Keratinocyte (primary cell): ENCODE measurements at regions not wholly inside any gene's neighbourhood (a gene's known extent, or its start where the extent isn't known, plus 50 kb on each side); places are given as distances from the start of the nearest gene placed in this dataset.

Source experiments
- DNase-seq: peaks from one replicate; pipeline ENCODE4 v3.0.0-alpha.2; 2011; ENCODE audit warnings: low read depth, missing footprints, low spot score
- FAIRE-seq: peaks from 2 replicates; lab custom pipeline; 2011; peaks lifted over from hg19 to GRCh38; lab: Jason Lieb, UNC
- H2AFZ ChIP-seq: 2 replicates; pipeline ENCODE4 v1.6.0; 2012; ENCODE audit warnings: low read length, control low read depth, inconsistent platforms; ENCODE audit not compliant: control insufficient read depth
- H3K27ac ChIP-seq: 2 replicates; pipeline ENCODE4 v1.5.1; 2011; ENCODE audit warnings: low read length; ENCODE audit not compliant: control insufficient read depth, insufficient read depth
- H3K27me3 ChIP-seq: 3 replicates; pipeline ENCODE4 v1.6.0; 2011; ENCODE audit warnings: low read length; ENCODE audit not compliant: control insufficient read depth, insufficient read depth; ENCODE audit errors: extremely low read depth
- H3K36me3 ChIP-seq, 2 experiments: 2 replicates in 1 of 2; 3 replicates in 1 of 2; pipeline ENCODE4 v1.5.1; 2011; ENCODE audit warnings: low read length in 2 of 2, mild to moderate bottlenecking in 1 of 2; ENCODE audit not compliant: control insufficient read depth in 2 of 2, insufficient read depth in 2 of 2; ENCODE audit errors: extremely low read depth in 1 of 2
- H3K4me1 ChIP-seq: 3 replicates; pipeline ENCODE4 v1.5.1; 2011; ENCODE audit warnings: low read length; ENCODE audit not compliant: control insufficient read depth, insufficient read depth; ENCODE audit errors: extremely low read depth
- H3K4me2 ChIP-seq: 3 replicates; pipeline ENCODE4 v1.6.0; 2011; ENCODE audit warnings: low read depth, low read length; ENCODE audit not compliant: control insufficient read depth, insufficient read depth; ENCODE audit errors: extremely low read depth
- H3K4me3 ChIP-seq, 3 experiments: fragments of 200-600 bp in 1 of 3; sonication (generic) in 1 of 3; 2 replicates in 2 of 3; 3 replicates in 1 of 3; pipeline ENCODE4 v1.5.1; 2011 to 2016; ENCODE audit warnings: low read length in 3 of 3, mild to moderate bottlenecking in 3 of 3, control low read depth in 2 of 3, inconsistent platforms in 1 of 3, low read depth in 1 of 3, mixed read lengths in 1 of 3, mixed run types in 1 of 3, moderate library complexity in 1 of 3; ENCODE audit not compliant: control insufficient read depth in 2 of 3, insufficient read depth in 2 of 3; ENCODE audit errors: extremely low read depth in 1 of 3
- H3K79me2 ChIP-seq: 2 replicates; pipeline ENCODE4 v1.6.0; 2012; ENCODE audit warnings: low read length; ENCODE audit not compliant: control insufficient read depth, insufficient read depth
- H3K9ac ChIP-seq: 3 replicates; pipeline ENCODE4 v1.6.0; 2011; ENCODE audit warnings: low read length; ENCODE audit not compliant: control insufficient read depth, insufficient read depth; ENCODE audit errors: extremely low read depth
- H3K9me1 ChIP-seq: 3 replicates; pipeline ENCODE4 v1.6.0; 2011; ENCODE audit warnings: low read length; ENCODE audit not compliant: control insufficient read depth, insufficient read depth; ENCODE audit errors: extremely low read depth
- H3K9me3 ChIP-seq: 2 replicates; pipeline ENCODE4 v1.5.1; 2012; ENCODE audit warnings: low read depth, low read length; ENCODE audit not compliant: control insufficient read depth
- H4K20me1 ChIP-seq: 3 replicates; pipeline ENCODE4 v1.6.0; 2011; ENCODE audit warnings: low read length; ENCODE audit not compliant: control insufficient read depth, insufficient read depth; ENCODE audit errors: extremely low read depth
- CTCF ChIP-seq, 3 experiments: IDR thresholded peaks in 1 of 3; conservative IDR thresholded peaks in 1 of 3; optimal IDR thresholded peaks in 1 of 3; 2 replicates in 2 of 3; 3 replicates in 1 of 3; pipeline versions ENCODE3 to v1.5.1; 2011; ENCODE audit warnings: low read length in 3 of 3, mild to moderate bottlenecking in 3 of 3, moderate library complexity in 2 of 3, control low read depth in 1 of 3, inconsistent platforms in 1 of 3; ENCODE audit not compliant: insufficient read depth in 2 of 3; ENCODE audit errors: extremely low read depth in 1 of 3
- EZH2 ChIP-seq: IDR thresholded peaks from one replicate; pipeline ENCODE4 v1.6.1; 2012; ENCODE audit warnings: inconsistent platforms, mild to moderate bottlenecking, low read length, moderate library complexity
- dilution Hi-C: fragments of 300-500 bp; cut with MboI; formaldehyde crosslinking; loops from one replicate; pipeline ENCODE4 v1.7.0; 2020; ENCODE audit warnings: low sequenced_read_pairs; ENCODE audit not compliant: extremely low pct_ligation_motif_present

GRCh38 chr2:125207431-125207830 is 1182.3 kb downstream of the CNTNAP5 start:
- Histone ChIP-seq H3K9me3 (no peaks in the 10 kb centered on the region), H3K9ac (no peak overlapping the region), H3K27ac (no peak overlapping the region), H4K20me1 (no peaks in the 10 kb centered on the region), H3K79me2 (no peaks in the 10 kb centered on the region), H2AFZ (no peak overlapping the region), H3K4me3 (no peak overlapping the region), H3K4me2 (no peak overlapping the region), H3K27me3 (no peaks in the 10 kb centered on the region), H3K9me1 (no peaks in the 10 kb centered on the region), H3K36me3 (no peaks in the 10 kb centered on the region), H3K4me1 (no peaks in the 10 kb centered on the region)
- FAIRE-seq = no peak
- TF ChIP-seq CTCF (optimal IDR thresholded peaks at IDR 0.05 in 1 of 3, IDR thresholded peaks at IDR 0.05 in 1 of 3, conservative IDR thresholded peaks at IDR 0.05 in 1 of 3; ENCODE audit: extremely low read depth in 1 of 3, insufficient read depth in 2 of 3, low read length in 3 of 3) (no peak), EZH2 (no peak)
- DNase-seq = no peak
- dilution Hi-C loops = no loop called here

GRCh38 chr2:125216321-125216720 is 1191.2 kb downstream of the CNTNAP5 start:
- DNase-seq = no peak
- no peak overlapping the region for H3K27ac ChIP-seq
- no peaks in the 10 kb centered on the region for H3K4me1 ChIP-seq
- TF ChIP-seq EZH2 (no peak), CTCF (optimal IDR thresholded peaks at IDR 0.05 in 1 of 3, IDR thresholded peaks at IDR 0.05 in 1 of 3, conservative IDR thresholded peaks at IDR 0.05 in 1 of 3; ENCODE audit: extremely low read depth in 1 of 3, insufficient read depth in 2 of 3, low read length in 3 of 3) (no peak)
- no peak overlapping the region for H3K9ac ChIP-seq
- H3K27me3 ChIP-seq = no peaks in the 10 kb centered on the region
- no peaks in the 10 kb centered on the region for H3K36me3 ChIP-seq
- no peaks in the 10 kb centered on the region for H4K20me1 ChIP-seq
- no peaks in the 10 kb centered on the region for H3K79me2 ChIP-seq
- no peak overlapping the region for H2AFZ ChIP-seq
- FAIRE-seq = no peak
- H3K9me3 ChIP-seq = no peaks in the 10 kb centered on the region
- no peak overlapping the region for H3K4me2 ChIP-seq
- dilution Hi-C loops = no loop called here
- no peaks in the 10 kb centered on the region for H3K9me1 ChIP-seq
- no peak overlapping the region for H3K4me3 ChIP-seq
